ENCODE measurements at regions not wholly inside any gene's neighbourhood (a gene's known extent, or its start where the extent isn't known, plus 50 kb on each side); places are given as distances from the start of the nearest gene placed in this dataset.
A peak's percentile ranks its signal among the peaks of the same experiment; 100 is the strongest.

DNA sequence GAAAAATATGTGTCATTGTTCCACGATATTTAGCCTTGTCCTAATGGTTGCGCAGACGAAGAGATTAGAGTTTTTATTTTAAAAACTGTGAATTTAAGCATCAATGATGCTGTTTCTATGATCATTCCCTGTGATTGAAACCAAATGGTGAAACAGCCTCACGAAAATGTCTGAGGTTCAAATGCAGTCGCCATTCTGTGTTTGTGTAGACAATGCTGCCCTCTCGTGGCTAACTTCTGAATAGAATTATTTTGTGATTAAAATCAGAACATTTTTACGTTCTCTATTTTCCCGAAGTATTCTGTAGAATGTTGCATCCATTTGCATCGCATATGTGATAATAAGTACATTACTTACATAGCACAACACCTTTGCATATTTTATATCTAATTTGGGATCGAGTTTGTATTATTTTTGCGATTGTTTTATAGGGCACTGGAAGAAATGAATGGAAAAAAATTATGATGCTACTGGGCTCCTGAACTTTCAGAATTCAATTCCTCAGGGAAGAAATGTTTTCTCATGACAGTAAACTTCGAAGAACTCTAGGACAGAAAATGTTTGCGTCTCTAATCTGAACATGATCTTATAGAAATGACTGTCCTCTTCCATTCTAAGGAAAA, 54.8 kb upstream of the CREB1 start:
- TF ChIP-seq, protein P1, sequence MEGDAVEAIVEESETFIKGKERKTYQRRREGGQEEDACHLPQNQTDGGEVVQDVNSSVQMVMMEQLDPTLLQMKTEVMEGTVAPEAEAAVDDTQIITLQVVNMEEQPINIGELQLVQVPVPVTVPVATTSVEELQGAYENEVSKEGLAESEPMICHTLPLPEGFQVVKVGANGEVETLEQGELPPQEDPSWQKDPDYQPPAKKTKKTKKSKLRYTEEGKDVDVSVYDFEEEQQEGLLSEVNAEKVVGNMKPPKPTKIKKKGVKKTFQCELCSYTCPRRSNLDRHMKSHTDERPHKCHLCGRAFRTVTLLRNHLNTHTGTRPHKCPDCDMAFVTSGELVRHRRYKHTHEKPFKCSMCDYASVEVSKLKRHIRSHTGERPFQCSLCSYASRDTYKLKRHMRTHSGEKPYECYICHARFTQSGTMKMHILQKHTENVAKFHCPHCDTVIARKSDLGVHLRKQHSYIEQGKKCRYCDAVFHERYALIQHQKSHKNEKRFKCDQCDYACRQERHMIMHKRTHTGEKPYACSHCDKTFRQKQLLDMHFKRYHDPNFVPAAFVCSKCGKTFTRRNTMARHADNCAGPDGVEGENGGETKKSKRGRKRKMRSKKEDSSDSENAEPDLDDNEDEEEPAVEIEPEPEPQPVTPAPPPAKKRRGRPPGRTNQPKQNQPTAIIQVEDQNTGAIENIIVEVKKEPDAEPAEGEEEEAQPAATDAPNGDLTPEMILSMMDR (IDR thresholded peaks at IDR 0.05), result peak; percentile 50 to 88 (median 77)
- no peak for TF ChIP-seq POLR2A (IDR thresholded peaks at IDR 0.05)
- no peak for TF ChIP-seq POLR2AphosphoS5 (IDR thresholded peaks at IDR 0.05)
- TF ChIP-seq EP300 (IDR thresholded peaks at IDR 0.05), result no peak

All from upper lobe of left lung (tissue), 4 donors.